ENCODE measurements at regions not wholly inside any gene's neighbourhood (a gene's known extent, or its start where the extent isn't known, plus 50 kb on each side); places are given as distances from the start of the nearest gene placed in this dataset.

GRCh38 chr14:66435683-66436082 lies 50.5 kb upstream of the CCDC196 start:
- H3K9me3 ChIP-seq (ENCODE audit: control insufficient read depth, insufficient read depth, low read depth, low read length): no peaks in the 10 kb centered on the region
- no peaks in the 10 kb centered on the region for H3K4me1 ChIP-seq (ENCODE audit: control insufficient read depth, extremely low read depth, insufficient read depth, low read length)
- H4K20me1 ChIP-seq (ENCODE audit: control insufficient read depth, extremely low read depth, insufficient read depth, low read length): no peaks in the 10 kb centered on the region
- no peaks in the 10 kb centered on the region for H3K36me3 ChIP-seq (ENCODE audit: control insufficient read depth, insufficient read depth, low read length)
- H3K27me3 ChIP-seq (ENCODE audit: control insufficient read depth, insufficient read depth, low read length): no peaks in the 10 kb centered on the region
- no peak overlapping the region for H2AFZ ChIP-seq (ENCODE audit: low read length)
- H3K9ac ChIP-seq (ENCODE audit: insufficient read depth, low read length): no peak overlapping the region
- no peak overlapping the region for H3K4me2 ChIP-seq (ENCODE audit: extremely low read depth, insufficient read depth, low read length)
- no peak overlapping the region for H3K27ac ChIP-seq (ENCODE audit: insufficient read depth, low read length)
- DNase-seq (ENCODE audit: low read depth in 2 of 2): no peak
- no peak overlapping the region for H3K4me3 ChIP-seq (replicated peaks in 1 of 4; ENCODE audit: control extremely low read depth in 1 of 4, insufficient read depth in 1 of 4, low read depth in 3 of 4, low read length in 4 of 4)
- TF ChIP-seq EZH2 (IDR thresholded peaks at IDR 0.05; ENCODE audit: low read length, missing control alignments): no peak
- no peak for TF ChIP-seq CTCF (conservative IDR thresholded peaks at IDR 0.05 in 1 of 2, IDR thresholded peaks at IDR 0.05 in 1 of 2; ENCODE audit: low read depth in 1 of 2, low read length in 2 of 2)
- no peaks in the 10 kb centered on the region for H3K79me2 ChIP-seq (ENCODE audit: control insufficient read depth, insufficient read depth, low read length)

Measured in fibroblast of lung (primary cell).